NCI-H82 treated with DMSO at 0.1 percent for 48 hours (cell line): ENCODE measurements at regions not wholly inside any gene's neighbourhood (a gene's known extent, or its start where the extent isn't known, plus 50 kb on each side); places are given as distances from the start of the nearest gene placed in this dataset.
"Not testable (repeated sequence)": the region's sequence is repeated elsewhere in the genome, so short reads cannot be mapped to it uniquely, and the experiment has no call there.

Source experiments
- DNase-seq: peaks from one replicate; lab custom pipeline; 2025; ENCODE audit not compliant: unreplicated experiment; lab: John Stamatoyannopoulos, UW

- DNase-seq, result no peak
Observed at GRCh38 chr10:128571745-128572144, 445.5 kb upstream of the MKI67 start.

GRCh38 chr10:128572696-128573095, 446.5 kb upstream of the MKI67 start:
- DNase-seq, result no peak

GRCh38 chr10:128573281-128573845, 447.1 kb upstream of the MKI67 start:
- DNase-seq, result no peak

- DNase-seq, result no peak
Observed at GRCh38 chr10:128573986-128574385, 447.8 kb upstream of the MKI67 start.

GRCh38 chr10:128574581-128575210, 448.5 kb upstream of the MKI67 start:
- DNase-seq, result no peak

- DNase-seq, result no peak
Observed at GRCh38 chr10:128575761-128576160, 449.5 kb upstream of the MKI67 start.

GRCh38 chr10:128576336-128576735, 450.1 kb upstream of the MKI67 start:
- no peak for DNase-seq

GRCh38 chr10:128576943-128577670, 450.9 kb upstream of the MKI67 start:
- DNase-seq, result no peak

GRCh38 chr10:128577958-128578750, 451.9 kb upstream of the MKI67 start:
- no peak for DNase-seq

GRCh38 chr10:128578766-128579165, 452.5 kb upstream of the MKI67 start:
- no peak for DNase-seq

- no peak for DNase-seq
Observed at GRCh38 chr10:128579280-128579865, 453.1 kb upstream of the MKI67 start.

- DNase-seq, result no peak
Observed at GRCh38 chr10:128579901-128580300, 453.7 kb upstream of the MKI67 start.

GRCh38 chr10:128583125-128583524, 456.9 kb upstream of the MKI67 start:
- not testable (repeated sequence) for DNase-seq

- not testable (repeated sequence) for DNase-seq
Observed at GRCh38 chr10:128586599-128586998, 460.4 kb upstream of the MKI67 start.

GRCh38 chr10:128587689-128588088, 461.5 kb upstream of the MKI67 start:
- no peak for DNase-seq

- DNase-seq, result no peak
Observed at GRCh38 chr10:128588402-128588801, 462.2 kb upstream of the MKI67 start.

- no peak for DNase-seq
Observed at GRCh38 chr10:128594688-128595087, 468.5 kb upstream of the MKI67 start.

GRCh38 chr10:128596906-128597305, 470.7 kb upstream of the MKI67 start:
- no peak for DNase-seq

GRCh38 chr10:128599030-128599429, 472.8 kb upstream of the MKI67 start:
- no peak for DNase-seq

GRCh38 chr10:128599538-128599937, 473.3 kb upstream of the MKI67 start:
- no peak for DNase-seq

GRCh38 chr10:128602183-128602582, 476.0 kb upstream of the MKI67 start:
- DNase-seq, result no peak
